H9 (cell line): ENCODE measurements at regions not wholly inside any gene's neighbourhood (a gene's known extent, or its start where the extent isn't known, plus 50 kb on each side); places are given as distances from the start of the nearest gene placed in this dataset.

Experiments used
- DNase-seq: peaks from one replicate; pipeline ENCODE4 v3.0.0-alpha.2; 2017
- H2AFZ ChIP-seq: one replicate; pipeline ENCODE4 v1.6.1; 2013; ENCODE audit warnings: mild to moderate bottlenecking, low read length, control low read depth, moderate library complexity
- H2AK5ac ChIP-seq: 2 replicates; pipeline ENCODE4 v1.6.1; 2013; ENCODE audit warnings: low read length, control low read depth, mixed read lengths; ENCODE audit not compliant: insufficient read length
- H2BK120ac ChIP-seq: one replicate; pipeline ENCODE4 v1.6.1; 2013; ENCODE audit warnings: low read depth, mild to moderate bottlenecking, low read length, control low read depth, inconsistent platforms; ENCODE audit not compliant: poor library complexity, severe bottlenecking
- H2BK12ac ChIP-seq: 2 replicates; pipeline ENCODE4 v1.6.1; 2013; ENCODE audit warnings: low read length, control low read depth, mixed read lengths, low read depth; ENCODE audit not compliant: insufficient read length
- H2BK15ac ChIP-seq: 2 replicates; pipeline ENCODE4 v1.6.1; 2013; ENCODE audit warnings: low read depth, low read length, control low read depth
- H2BK20ac ChIP-seq: one replicate; pipeline ENCODE4 v1.6.1; 2013; ENCODE audit warnings: low read depth, mild to moderate bottlenecking, low read length, control low read depth, inconsistent platforms; ENCODE audit not compliant: poor library complexity, severe bottlenecking
- H2BK5ac ChIP-seq: 2 replicates; pipeline ENCODE4 v1.6.1; 2013; ENCODE audit warnings: low read length, control low read depth, mixed read lengths; ENCODE audit not compliant: insufficient read length
- H3K14ac ChIP-seq: 2 replicates; pipeline ENCODE4 v1.6.1; 2013; ENCODE audit warnings: low read length, control low read depth; ENCODE audit not compliant: insufficient read depth
- H3K18ac ChIP-seq: 2 replicates; pipeline ENCODE4 v1.6.1; 2013; ENCODE audit warnings: low read depth, mild to moderate bottlenecking, mixed read lengths, low read length, control low read depth; ENCODE audit not compliant: insufficient read length
- H3K23ac ChIP-seq: 2 replicates; pipeline ENCODE4 v1.6.1; 2013; ENCODE audit warnings: low read length, control low read depth, mixed read lengths, low read depth; ENCODE audit not compliant: insufficient read length
- H3K23me2 ChIP-seq: 2 replicates; pipeline ENCODE4 v1.6.1; 2013; ENCODE audit warnings: low read depth, mild to moderate bottlenecking, mixed read lengths, low read length, control low read depth; ENCODE audit not compliant: insufficient read length, poor library complexity, severe bottlenecking
- H3K27ac ChIP-seq: 2 replicates; pipeline ENCODE4 v1.5.1; 2013; ENCODE audit warnings: low read length, control low read depth, mixed read lengths, low read depth; ENCODE audit not compliant: insufficient read length
- H3K27me3 ChIP-seq: 2 replicates; pipeline ENCODE4 v1.6.1; 2013; ENCODE audit warnings: low read length, control low read depth, inconsistent platforms; ENCODE audit not compliant: insufficient read depth
- H3K4ac ChIP-seq: 2 replicates; pipeline ENCODE4 v1.6.1; 2013; ENCODE audit warnings: low read depth, mild to moderate bottlenecking, control low read depth, inconsistent platforms, low read length, moderate library complexity
- H3K4me1 ChIP-seq: 2 replicates; pipeline ENCODE4 v1.6.1; 2013; ENCODE audit warnings: low read length, control low read depth, inconsistent platforms; ENCODE audit not compliant: insufficient read depth
- H3K4me2 ChIP-seq: 2 replicates; pipeline ENCODE4 v1.6.1; 2013; ENCODE audit warnings: low read length, control low read depth, mixed read lengths; ENCODE audit not compliant: insufficient read length, insufficient read depth
- H3K56ac ChIP-seq: 2 replicates; pipeline ENCODE4 v1.6.1; 2013; ENCODE audit warnings: low read depth, mild to moderate bottlenecking, mixed read lengths, low read length, control low read depth; ENCODE audit not compliant: insufficient read length
- H3K79me1 ChIP-seq: 2 replicates; pipeline ENCODE4 v1.6.1; 2013; ENCODE audit warnings: low read depth, mild to moderate bottlenecking, moderate library complexity, low read length, control low read depth, inconsistent platforms; ENCODE audit not compliant: insufficient read depth, poor library complexity, severe bottlenecking
- H3K79me2 ChIP-seq: 2 replicates; pipeline ENCODE4 v1.6.1; 2013; ENCODE audit warnings: low read length, control low read depth, inconsistent platforms; ENCODE audit not compliant: insufficient read depth
- H3K9ac ChIP-seq: 2 replicates; pipeline ENCODE4 v1.6.1; 2013; ENCODE audit warnings: low read length, control low read depth, mixed read lengths; ENCODE audit not compliant: insufficient read length; ENCODE audit errors: extremely low read depth
- H3K9me3 ChIP-seq: one replicate; pipeline ENCODE4 v1.6.1; 2013; ENCODE audit warnings: low read depth, low read length, inconsistent platforms; ENCODE audit not compliant: control insufficient read depth
- H3T11ph ChIP-seq: one replicate; pipeline ENCODE4 v1.6.1; 2013; ENCODE audit warnings: mild to moderate bottlenecking, low read length, control low read depth, inconsistent platforms
- H4K20me1 ChIP-seq: one replicate; pipeline ENCODE4 v1.6.1; 2013; ENCODE audit not compliant: control insufficient read depth, insufficient read length, insufficient read depth
- H4K5ac ChIP-seq: 2 replicates; pipeline ENCODE4 v1.6.1; 2013; ENCODE audit warnings: low read depth, mild to moderate bottlenecking, mixed read lengths, low read length, control low read depth; ENCODE audit not compliant: insufficient read length
- H4K8ac ChIP-seq: replicated peaks from 2 replicates; pipeline ENCODE4 v1.6.1; 2013; ENCODE audit warnings: low read length, control low read depth, mixed read lengths, low read depth; ENCODE audit not compliant: insufficient read length
- H4K91ac ChIP-seq: 2 replicates; pipeline ENCODE4 v1.6.1; 2013; ENCODE audit warnings: low read depth, mild to moderate bottlenecking, moderate library complexity, mixed read lengths, low read length, control low read depth; ENCODE audit not compliant: insufficient read length
- H3K27ac Mint-ChIP-seq, 3 experiments: 2 replicates in 2 of 3; 3 replicates in 1 of 3; pipeline ENCODE4 v1.8.0; 2020 to 2021; ENCODE audit warnings: mixed read lengths in 3 of 3, mild to moderate bottlenecking in 1 of 3, moderate library complexity in 1 of 3
- H3K27me3 Mint-ChIP-seq: 2 replicates; pipeline ENCODE4 v1.8.0; 2021; ENCODE audit warnings: low read depth, mild to moderate bottlenecking, moderate library complexity, mixed read lengths
- H3K36me3 Mint-ChIP-seq, 3 experiments: 2 replicates in 2 of 3; 3 replicates in 1 of 3; pipeline ENCODE4 v1.8.0; 2020 to 2021; ENCODE audit warnings: low read depth in 3 of 3, mixed read lengths in 3 of 3; ENCODE audit not compliant: insufficient read depth in 1 of 3
- H3K4me1 Mint-ChIP-seq, 2 experiments: 2 replicates each; pipeline ENCODE4 v1.8.0; 2020; ENCODE audit warnings: mixed read lengths in 2 of 2
- H3K4me3 Mint-ChIP-seq, 2 experiments: 2 replicates in 1 of 2; 3 replicates in 1 of 2; pipeline ENCODE4 v1.8.0; 2020 to 2021; ENCODE audit warnings: mild to moderate bottlenecking in 2 of 2, mixed read lengths in 2 of 2, moderate library complexity in 1 of 2
- H3K9me3 Mint-ChIP-seq, 2 experiments: 2 replicates in 1 of 2; 3 replicates in 1 of 2; pipeline ENCODE4 v1.8.0; 2020; ENCODE audit warnings: mild to moderate bottlenecking in 2 of 2, mixed read lengths in 2 of 2, moderate library complexity in 1 of 2
- CTCF ChIP-seq: fragments of 200-600 bp; sonication (generic); conservative IDR thresholded peaks from 3 replicates; pipeline ENCODE4 v1.8.0; 2021; ENCODE audit warnings: antibody characterized with exemption, mild to moderate bottlenecking
- WGBS: extraction: QIAGEN DNeasy Blood & Tissue Kit; methylation state at CpG from one replicate; pipeline ENCODE4 v1.1.7; 2013; ENCODE audit warnings: missing lambda C conversion rate, low lambda C conversion rate, mixed read lengths; ENCODE audit not compliant: insufficient read length; ENCODE audit errors: extremely low coverage; 5-methylcytosine and 5-hydroxymethylcytosine counted together

DNA sequence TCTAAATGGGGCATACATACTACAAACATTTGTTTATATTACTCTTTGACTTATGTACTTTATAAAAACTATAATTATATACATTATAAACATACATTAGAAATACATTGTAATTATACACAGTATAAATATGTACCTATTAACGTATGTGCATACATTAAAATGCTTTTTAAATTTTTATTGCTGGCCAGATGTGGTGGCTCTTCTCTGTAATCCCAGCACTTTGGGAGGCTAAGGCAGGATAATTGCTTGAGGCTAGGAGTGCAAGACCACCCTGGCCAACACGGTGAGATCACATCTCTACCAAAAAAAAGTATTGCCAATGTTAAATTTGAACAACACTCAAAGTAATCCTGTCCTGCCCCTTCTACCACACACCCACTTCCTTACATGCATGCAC is 1037.0 kb downstream of the GRM8 start:
- H3K4me3 Mint-ChIP-seq, result no peak overlapping the region
- WGBS, result no CpG with 5 or more reads among the region's 2 CpGs

More for the DNA sequence above, 1037.0 kb downstream of the GRM8 start:
- H3K18ac ChIP-seq, result no peak overlapping the region
- H3K23me2 ChIP-seq, result no peaks in the 10 kb centered on the region
- no peak overlapping the region for H2BK5ac ChIP-seq
- H3K27me3 ChIP-seq, result no peaks in the 10 kb centered on the region
- H3K36me3 Mint-ChIP-seq, result peaks cover 0 to 9% (median 3%) of the 10 kb centered on the region in 3 experiments; a peak in 1 of 7 replicates
- H2BK12ac ChIP-seq, result no peak overlapping the region
- H4K8ac ChIP-seq, result no peak overlapping the region
- H3T11ph ChIP-seq, result no peak overlapping the region
- H3K79me1 ChIP-seq, result no peaks in the 10 kb centered on the region
- TF ChIP-seq CTCF, result no peak
- H3K4me1 ChIP-seq, result no peaks in the 10 kb centered on the region
- H3K79me2 ChIP-seq, result no peaks in the 10 kb centered on the region
- H3K27me3 Mint-ChIP-seq, result no peaks in the 10 kb centered on the region; the same call in 1 of the 2 replicates
- H2BK15ac ChIP-seq, result no peak overlapping the region
- DNase-seq, result no peak
- no peak overlapping the region for H3K4ac ChIP-seq
- peaks cover 3 to 8% of the 10 kb centered on the region in 2 experiments; a peak in 3 of 5 replicates for H3K9me3 Mint-ChIP-seq
- H4K20me1 ChIP-seq, result no peaks in the 10 kb centered on the region
- H3K23ac ChIP-seq, result no peak overlapping the region
- no peaks in the 10 kb centered on the region for H3K4me1 Mint-ChIP-seq
- H2AFZ ChIP-seq, result no peak overlapping the region
- no peak overlapping the region for H3K56ac ChIP-seq
- H2AK5ac ChIP-seq, result no peak overlapping the region
- H2BK120ac ChIP-seq, result no peak overlapping the region
- H3K14ac ChIP-seq, result no peak overlapping the region
- no peak overlapping the region for H3K4me2 ChIP-seq
- no peak overlapping the region for H4K5ac ChIP-seq
- no peak overlapping the region for H3K9ac ChIP-seq
- H3K9me3 ChIP-seq, result no peaks in the 10 kb centered on the region
- no peak overlapping the region for H3K27ac ChIP-seq
- H4K91ac ChIP-seq, result no peak overlapping the region
- no peak overlapping the region for H2BK20ac ChIP-seq
- H3K27ac Mint-ChIP-seq, result no peak overlapping the region
